ENCODE measurements at regions not wholly inside any gene's neighbourhood (a gene's known extent, or its start where the extent isn't known, plus 50 kb on each side); places are given as distances from the start of the nearest gene placed in this dataset.

GRCh38 chr5:105207066-105207465, 1644.5 kb upstream of the NUDT12 start:
- TF ChIP-seq GATA2 (IDR thresholded peaks at IDR 0.05; ENCODE audit: low read depth, low read length) (no peak), GATA3 (IDR thresholded peaks at IDR 0.05; ENCODE audit: low read depth, low read length) (no peak)
